OCI-LY3 (cell line): ENCODE measurements at regions not wholly inside any gene's neighbourhood (a gene's known extent, or its start where the extent isn't known, plus 50 kb on each side); places are given as distances from the start of the nearest gene placed in this dataset.

Experiments used
- CTCF ChIP-seq: fragments of 200-600, 300-600 bp; sonication (generic); IDR thresholded peaks from 2 replicates; pipeline ENCODE4 v1.5.1; 2014; ENCODE audit warnings: antibody characterized with exemption, low read length, low read depth
- EZH2phosphoT487 ChIP-seq: fragments of 200-600 bp; shearing (Covaris generic); IDR thresholded peaks from 2 replicates; pipeline ENCODE4 v1.6.1; 2018; ENCODE audit warnings: antibody characterized with exemption, mixed run types, low read depth

GRCh38 chr4:13906727-13907126 lies 279.2 kb upstream of the BOD1L1 start:
- TF ChIP-seq CTCF (no peak), EZH2phosphoT487 (no peak)
